ENCODE measurements at regions not wholly inside any gene's neighbourhood (a gene's known extent, or its start where the extent isn't known, plus 50 kb on each side); places are given as distances from the start of the nearest gene placed in this dataset.

- ATAC-seq, result no peak
- Histone ChIP-seq H3K9me3 (no peaks in the 10 kb centered on the region), H3K36me3 (ENCODE audit: low read depth) (no peaks in the 10 kb centered on the region), H3K4me3 (no peak overlapping the region), H3K4me1 (ENCODE audit: low read depth) (no peaks in the 10 kb centered on the region)
- DNase-seq, result no peak
- TF ChIP-seq CTCF (IDR thresholded peaks at IDR 0.05), result no peak
- intact Hi-C loops (cut with DNase I, micrococcal nuclease), result no loop called here
Observed at GRCh38 chr9:105957830-105958229, 263.5 kb downstream of the TMEM38B start.

- intact Hi-C loops (cut with DNase I, micrococcal nuclease), result no loop called here
- H3K4me3 ChIP-seq, result no peak overlapping the region
- no peaks in the 10 kb centered on the region for H3K4me1 ChIP-seq (ENCODE audit: low read depth)
- no peak for ATAC-seq
- no peak for DNase-seq
- no peak for TF ChIP-seq CTCF (IDR thresholded peaks at IDR 0.05)
- no peaks in the 10 kb centered on the region for H3K9me3 ChIP-seq
- H3K36me3 ChIP-seq (ENCODE audit: low read depth), result no peaks in the 10 kb centered on the region
Observed at GRCh38 chr9:105958587-105958986, 264.2 kb downstream of the TMEM38B start.

- no peaks in the 10 kb centered on the region for H3K9me3 ChIP-seq
- DNase-seq, result no peak
- H3K36me3 ChIP-seq (ENCODE audit: low read depth), result no peaks in the 10 kb centered on the region
- no peak for TF ChIP-seq CTCF (IDR thresholded peaks at IDR 0.05)
- intact Hi-C loops (cut with DNase I, micrococcal nuclease), result no loop called here
- no peak overlapping the region for H3K4me3 ChIP-seq
- no peaks in the 10 kb centered on the region for H3K4me1 ChIP-seq (ENCODE audit: low read depth)
- ATAC-seq, result no peak
Observed at GRCh38 chr9:105959531-105959930, 265.2 kb downstream of the TMEM38B start.

GRCh38 chr9:105963343-105964099, 269.2 kb downstream of the TMEM38B start:
- no peaks in the 10 kb centered on the region for H3K4me1 ChIP-seq (ENCODE audit: low read depth)
- H3K9me3 ChIP-seq, result no peaks in the 10 kb centered on the region
- intact Hi-C loops (cut with DNase I, micrococcal nuclease), result no loop called here
- no peak overlapping the region for H3K4me3 ChIP-seq
- ATAC-seq (no peak), DNase-seq (no peak)
- TF ChIP-seq CTCF (IDR thresholded peaks at IDR 0.05), result no peak
- H3K36me3 ChIP-seq (ENCODE audit: low read depth), result no peaks in the 10 kb centered on the region

- intact Hi-C loops (cut with DNase I, micrococcal nuclease), result no loop called here
- no peak overlapping the region for H3K4me3 ChIP-seq
- no peak for ATAC-seq
Observed at GRCh38 chr9:105964156-105964555, 269.8 kb downstream of the TMEM38B start.

More at GRCh38 chr9:105964156-105964555, 269.8 kb downstream of the TMEM38B start:
- no peak for TF ChIP-seq CTCF (IDR thresholded peaks at IDR 0.05)
- no peaks in the 10 kb centered on the region for H3K9me3 ChIP-seq
- no peak for DNase-seq
- no peaks in the 10 kb centered on the region for H3K36me3 ChIP-seq (ENCODE audit: low read depth)
- no peaks in the 10 kb centered on the region for H3K4me1 ChIP-seq (ENCODE audit: low read depth)
